ENCODE measurements at regions not wholly inside any gene's neighbourhood (a gene's known extent, or its start where the extent isn't known, plus 50 kb on each side); places are given as distances from the start of the nearest gene placed in this dataset.

DNA sequence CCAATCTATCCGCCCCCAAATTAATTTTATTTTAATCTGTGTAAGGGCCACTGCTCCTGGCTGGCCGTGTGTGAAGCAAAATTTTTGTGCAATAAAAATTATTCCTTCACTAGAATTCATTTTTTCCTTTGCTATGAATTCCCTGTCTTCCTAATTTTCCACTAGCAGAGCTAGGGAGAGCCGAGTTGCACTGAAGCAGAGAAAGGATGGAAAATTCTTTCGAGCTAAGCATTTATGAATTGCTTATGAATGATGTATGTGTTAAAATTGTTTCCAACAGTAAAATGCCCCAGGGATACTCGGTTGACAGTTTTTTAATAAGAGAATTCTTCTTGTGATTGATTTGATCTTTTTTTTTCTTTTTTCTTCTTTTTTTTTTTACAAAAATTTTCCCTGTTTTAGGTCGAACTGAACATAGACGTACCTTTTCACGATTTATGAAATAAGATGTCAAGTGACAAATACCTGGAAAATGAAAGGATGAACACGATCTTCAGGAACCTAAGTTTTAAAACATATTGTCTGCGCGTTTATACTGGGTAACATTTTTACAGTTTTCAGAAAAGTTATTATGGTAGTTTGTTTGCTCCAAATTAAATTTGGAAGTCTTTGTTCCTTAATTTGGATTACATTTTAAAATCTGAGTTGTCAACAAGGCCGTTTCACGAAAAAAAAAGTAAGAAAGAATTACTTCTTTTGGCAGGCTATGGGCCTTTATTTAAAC lies 288.8 kb upstream of the NFE2L3 start:
- no peaks in the 10 kb centered on the region for H3K36me3 ChIP-seq
- H3K27ac ChIP-seq = no peak overlapping the region
- peak overlapping the region in 1 of 2 donors; percentile 22 for H3K4me3 ChIP-seq
- no peak for DNase-seq
- no peaks in the 10 kb centered on the region for H3K9me3 ChIP-seq
- peaks cover 10 to 78% of the 10 kb centered on the region in 2 donors for H3K27me3 ChIP-seq
- TF ChIP-seq, protein P1, sequence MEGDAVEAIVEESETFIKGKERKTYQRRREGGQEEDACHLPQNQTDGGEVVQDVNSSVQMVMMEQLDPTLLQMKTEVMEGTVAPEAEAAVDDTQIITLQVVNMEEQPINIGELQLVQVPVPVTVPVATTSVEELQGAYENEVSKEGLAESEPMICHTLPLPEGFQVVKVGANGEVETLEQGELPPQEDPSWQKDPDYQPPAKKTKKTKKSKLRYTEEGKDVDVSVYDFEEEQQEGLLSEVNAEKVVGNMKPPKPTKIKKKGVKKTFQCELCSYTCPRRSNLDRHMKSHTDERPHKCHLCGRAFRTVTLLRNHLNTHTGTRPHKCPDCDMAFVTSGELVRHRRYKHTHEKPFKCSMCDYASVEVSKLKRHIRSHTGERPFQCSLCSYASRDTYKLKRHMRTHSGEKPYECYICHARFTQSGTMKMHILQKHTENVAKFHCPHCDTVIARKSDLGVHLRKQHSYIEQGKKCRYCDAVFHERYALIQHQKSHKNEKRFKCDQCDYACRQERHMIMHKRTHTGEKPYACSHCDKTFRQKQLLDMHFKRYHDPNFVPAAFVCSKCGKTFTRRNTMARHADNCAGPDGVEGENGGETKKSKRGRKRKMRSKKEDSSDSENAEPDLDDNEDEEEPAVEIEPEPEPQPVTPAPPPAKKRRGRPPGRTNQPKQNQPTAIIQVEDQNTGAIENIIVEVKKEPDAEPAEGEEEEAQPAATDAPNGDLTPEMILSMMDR (IDR thresholded peaks at IDR 0.05) = no peak
- intact Hi-C loops (cut with DNase I; ENCODE audit: low total_unique reads) = loop anchor here (5.0 to 10.0 kb wide), 2 partner anchors 999 to 1232 kb away; partner anchors contain the start of genes HOXA1 and SKAP2
- H3K4me1 ChIP-seq = peaks cover 0 to 9% (median 2%) of the 10 kb centered on the region in 4 donors

DNA sequence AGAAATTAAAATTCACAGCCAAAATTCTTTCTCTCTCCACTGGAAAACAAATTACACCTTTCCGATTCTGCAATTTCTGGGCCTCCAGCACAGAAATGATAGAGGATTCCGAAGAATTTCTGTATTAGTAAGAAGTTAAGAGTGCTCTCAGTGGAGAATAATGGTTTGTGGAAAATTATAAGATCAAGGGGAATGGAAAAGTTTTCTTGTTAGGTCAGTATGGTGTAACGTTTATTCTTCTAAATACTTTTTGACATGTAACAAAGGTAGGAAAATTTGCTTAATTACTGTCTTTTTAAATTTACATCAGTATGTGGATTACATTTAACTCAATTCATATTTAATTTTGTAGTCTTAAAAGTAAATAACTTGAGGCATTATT lies 288.3 kb upstream of the NFE2L3 start:
- H3K4me1 ChIP-seq = peaks cover 0 to 9% (median 2%) of the 10 kb centered on the region in 4 donors
- no peaks in the 10 kb centered on the region for H3K9me3 ChIP-seq
- peaks cover 10 to 83% of the 10 kb centered on the region in 2 donors for H3K27me3 ChIP-seq
- intact Hi-C loops (cut with DNase I; ENCODE audit: low total_unique reads) = loop anchor here (5.0 to 10.0 kb wide), 2 partner anchors 999 to 1231 kb away; partner anchors contain the start of genes HOXA1 and SKAP2
- H3K4me3 ChIP-seq = no peak overlapping the region
- H3K36me3 ChIP-seq = no peaks in the 10 kb centered on the region
- no peak overlapping the region for H3K27ac ChIP-seq
- TF ChIP-seq, protein P1 (IDR thresholded peaks at IDR 0.05) = no peak
- no peak for DNase-seq

DNA sequence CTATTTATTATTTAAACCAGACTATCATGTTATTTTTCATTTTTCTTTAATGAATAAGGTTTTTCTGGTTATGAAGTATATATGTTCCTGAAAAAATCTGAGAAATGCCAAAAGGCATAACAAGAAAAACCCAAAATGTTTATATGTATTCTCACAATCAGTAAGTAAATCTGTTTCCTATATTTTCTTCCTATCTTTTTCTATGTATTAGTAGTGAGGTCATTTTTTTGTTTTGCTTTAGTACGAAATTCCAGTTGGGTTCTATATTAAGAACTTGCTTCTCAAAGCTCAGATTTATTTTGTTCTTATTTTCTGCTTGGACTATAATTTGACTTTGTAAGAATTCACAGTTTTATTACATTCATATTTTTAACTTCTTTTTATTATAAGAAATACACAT lies 287.5 kb upstream of the NFE2L3 start:
- no peaks in the 10 kb centered on the region for H3K36me3 ChIP-seq
- H3K27me3 ChIP-seq = peaks cover 10 to 91% of the 10 kb centered on the region in 2 donors
- H3K9me3 ChIP-seq = no peaks in the 10 kb centered on the region
- no peak overlapping the region for H3K27ac ChIP-seq
- TF ChIP-seq, protein P1 (IDR thresholded peaks at IDR 0.05) = no peak
- no peak overlapping the region for H3K4me3 ChIP-seq
- intact Hi-C loops (cut with DNase I; ENCODE audit: low total_unique reads) = loop anchor here (5.0 to 10.0 kb wide), 2 partner anchors 998 to 1230 kb away; partner anchors contain the start of genes HOXA1 and SKAP2
- DNase-seq = no peak
- peaks cover 0 to 9% (median 2%) of the 10 kb centered on the region in 4 donors for H3K4me1 ChIP-seq

DNA sequence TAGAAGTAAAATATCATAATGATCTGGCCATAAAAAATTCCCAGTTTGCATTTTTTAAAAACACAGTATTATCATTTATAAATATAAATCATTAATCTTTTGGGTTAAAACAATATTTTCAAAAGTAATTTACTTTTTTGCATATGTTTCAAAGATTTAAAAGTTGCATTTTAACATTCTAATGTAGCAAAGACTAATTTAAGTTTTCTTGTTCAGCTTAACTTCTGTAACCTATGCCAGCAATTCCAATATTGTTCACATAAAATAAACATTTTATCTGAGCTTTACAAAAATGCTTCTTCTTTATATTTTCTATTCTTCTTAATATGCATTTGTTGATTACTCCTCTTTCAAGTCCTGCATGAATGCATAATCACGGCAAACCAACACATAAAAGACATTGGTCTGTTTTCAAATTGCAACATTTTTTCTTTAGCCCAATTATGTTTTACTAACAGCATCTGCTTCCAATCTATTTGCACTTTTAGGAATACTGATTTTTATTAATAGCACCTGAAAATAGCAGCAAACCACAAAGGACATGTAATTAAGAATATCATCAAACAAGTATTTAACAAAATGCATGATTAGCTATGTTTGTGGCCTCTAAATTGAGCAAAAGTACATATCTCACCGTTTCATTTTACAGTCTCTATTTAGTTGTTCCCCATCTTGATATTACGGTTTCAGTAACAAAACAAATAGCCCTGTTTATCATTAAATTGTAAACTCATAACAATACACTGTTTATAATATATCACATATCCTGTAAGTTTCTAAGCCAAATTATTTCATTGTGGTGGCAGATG lies 286.9 kb upstream of the NFE2L3 start:
- intact Hi-C loops (cut with DNase I; ENCODE audit: low total_unique reads) = loop anchor here (5.0 to 10.0 kb wide), 2 partner anchors 997 to 1230 kb away; partner anchors contain the start of genes HOXA1 and SKAP2
- H3K27ac ChIP-seq = no peak overlapping the region
- H3K4me1 ChIP-seq = peaks cover 0 to 9% (median 2%) of the 10 kb centered on the region in 4 donors
- no peaks in the 10 kb centered on the region for H3K9me3 ChIP-seq
- DNase-seq = no peak
- no peak overlapping the region for H3K4me3 ChIP-seq
- TF ChIP-seq, protein P1 (IDR thresholded peaks at IDR 0.05) = no peak
- no peaks in the 10 kb centered on the region for H3K36me3 ChIP-seq
- peaks cover 10 to 97% of the 10 kb centered on the region in 2 donors for H3K27me3 ChIP-seq

DNA sequence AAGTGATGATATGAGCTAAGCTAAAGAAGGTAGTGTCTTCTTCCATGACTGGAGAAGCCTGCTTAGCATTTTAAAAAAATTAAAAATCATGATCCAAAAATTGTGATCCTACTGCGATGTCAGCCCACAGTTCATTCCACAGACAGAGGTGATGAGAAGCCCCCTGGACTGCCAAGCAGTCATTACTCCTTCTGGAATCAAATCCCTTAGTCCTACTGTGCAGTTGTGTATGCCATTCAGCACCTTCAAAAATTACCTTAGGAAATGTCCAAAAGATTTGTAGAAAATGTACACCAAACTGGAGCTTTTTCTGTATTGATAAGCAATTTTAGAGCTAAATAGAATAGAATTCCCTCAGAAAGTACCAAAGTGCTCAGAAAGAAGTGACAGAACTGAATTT lies 283.5 kb upstream of the NFE2L3 start:
- TF ChIP-seq, protein P1 (IDR thresholded peaks at IDR 0.05) = no peak
- Histone ChIP-seq H3K36me3 (no peaks in the 10 kb centered on the region), H3K9me3 (no peaks in the 10 kb centered on the region), H3K27ac (no peak overlapping the region), H3K4me1 (no peaks in the 10 kb centered on the region), H3K4me3 (no peak overlapping the region), H3K27me3 (peaks cover 3 to 98% of the 10 kb centered on the region in 2 donors)
- intact Hi-C loops (cut with DNase I; ENCODE audit: low total_unique reads) = loop anchor here (10.0 kb wide), 1 partner anchor 1226 kb away; the partner anchor contains the start of gene HOXA1
- DNase-seq = no peak
